WERI-Rb-1 (cell line): ENCODE measurements at regions not wholly inside any gene's neighbourhood (a gene's known extent, or its start where the extent isn't known, plus 50 kb on each side); places are given as distances from the start of the nearest gene placed in this dataset.

ENCODE experiments used
- DNase-seq: peaks from one replicate; pipeline ENCODE4 v3.0.0-alpha.2; 2020
- H3K27ac ChIP-seq: fragments of 250-450 bp; sonication (Bioruptor Pico); 2 replicates; pipeline ENCODE4 v1.5.1; 2020; ENCODE audit warnings: mild to moderate bottlenecking, moderate library complexity
- H3K27me3 ChIP-seq: fragments of 250-450 bp; sonication (Bioruptor Pico); 2 replicates; pipeline ENCODE4 v1.5.1; 2021; ENCODE audit warnings: mild to moderate bottlenecking, low read depth, moderate library complexity; ENCODE audit not compliant: insufficient read depth, severe bottlenecking
- H3K36me3 ChIP-seq: fragments of 250-450 bp; sonication (Bioruptor Pico); 2 replicates; pipeline ENCODE4 v1.5.1; 2020; ENCODE audit warnings: mild to moderate bottlenecking, moderate library complexity
- H3K4me3 ChIP-seq: 2 replicates; pipeline ENCODE4 v1.5.1; 2011; ENCODE audit warnings: low read depth, mild to moderate bottlenecking, control low read depth, low read length
- H3K9me3 ChIP-seq: fragments of 250-450 bp; sonication (Bioruptor Pico); 2 replicates; pipeline ENCODE4 v1.5.1; 2021; ENCODE audit warnings: mild to moderate bottlenecking, moderate library complexity; ENCODE audit not compliant: severe bottlenecking
- TF ChIP-seq, protein P1 (sequence below): IDR thresholded peaks from 2 replicates; pipeline ENCODE4 v1.5.1; 2011; ENCODE audit warnings: low read depth, mild to moderate bottlenecking, control low read depth, inconsistent platforms, low read length

DNA sequence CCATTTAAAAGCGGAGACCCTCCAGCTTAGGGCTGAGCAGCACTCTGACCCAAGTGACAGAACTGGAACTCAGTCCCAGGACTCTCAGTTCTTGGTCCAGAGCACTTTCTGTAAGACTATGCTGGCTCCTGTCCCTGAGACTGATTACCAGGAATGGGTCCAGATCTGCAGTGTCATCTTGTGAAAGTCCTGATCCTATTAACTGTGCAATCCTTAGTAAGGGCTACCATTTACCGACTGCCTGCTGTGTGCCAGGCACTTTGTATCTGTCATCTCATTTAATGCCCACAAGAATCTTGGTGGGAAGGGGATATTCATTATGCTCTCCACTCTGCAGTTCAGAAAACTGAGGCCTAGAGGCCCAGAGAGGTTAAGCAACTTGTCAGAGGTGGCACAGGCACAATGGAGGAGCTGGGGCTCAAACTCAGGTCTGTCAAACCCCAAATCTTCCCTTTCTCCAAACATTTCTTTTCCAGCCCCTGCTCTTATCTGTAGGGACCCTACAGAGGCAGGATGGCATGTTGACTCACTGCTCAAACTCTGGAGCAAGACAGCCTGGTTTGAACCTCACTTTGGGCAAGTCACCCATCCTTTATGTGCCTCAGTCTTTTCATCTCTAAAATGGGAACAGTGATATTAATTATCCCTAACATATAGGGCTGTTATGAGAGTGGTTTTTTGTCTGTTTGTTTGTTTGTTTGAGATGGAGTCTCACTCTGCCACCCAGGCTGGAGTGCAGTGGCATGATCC lies 57.6 kb upstream of the IFNLR1 start:
- TF ChIP-seq, protein P1, sequence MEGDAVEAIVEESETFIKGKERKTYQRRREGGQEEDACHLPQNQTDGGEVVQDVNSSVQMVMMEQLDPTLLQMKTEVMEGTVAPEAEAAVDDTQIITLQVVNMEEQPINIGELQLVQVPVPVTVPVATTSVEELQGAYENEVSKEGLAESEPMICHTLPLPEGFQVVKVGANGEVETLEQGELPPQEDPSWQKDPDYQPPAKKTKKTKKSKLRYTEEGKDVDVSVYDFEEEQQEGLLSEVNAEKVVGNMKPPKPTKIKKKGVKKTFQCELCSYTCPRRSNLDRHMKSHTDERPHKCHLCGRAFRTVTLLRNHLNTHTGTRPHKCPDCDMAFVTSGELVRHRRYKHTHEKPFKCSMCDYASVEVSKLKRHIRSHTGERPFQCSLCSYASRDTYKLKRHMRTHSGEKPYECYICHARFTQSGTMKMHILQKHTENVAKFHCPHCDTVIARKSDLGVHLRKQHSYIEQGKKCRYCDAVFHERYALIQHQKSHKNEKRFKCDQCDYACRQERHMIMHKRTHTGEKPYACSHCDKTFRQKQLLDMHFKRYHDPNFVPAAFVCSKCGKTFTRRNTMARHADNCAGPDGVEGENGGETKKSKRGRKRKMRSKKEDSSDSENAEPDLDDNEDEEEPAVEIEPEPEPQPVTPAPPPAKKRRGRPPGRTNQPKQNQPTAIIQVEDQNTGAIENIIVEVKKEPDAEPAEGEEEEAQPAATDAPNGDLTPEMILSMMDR: no peak
- no peak for DNase-seq
- no peak overlapping the region for H3K27ac ChIP-seq
- H3K36me3 ChIP-seq: no peaks in the 10 kb centered on the region
- no peaks in the 10 kb centered on the region for H3K27me3 ChIP-seq
- H3K9me3 ChIP-seq: no peaks in the 10 kb centered on the region
- no peak overlapping the region for H3K4me3 ChIP-seq

DNA sequence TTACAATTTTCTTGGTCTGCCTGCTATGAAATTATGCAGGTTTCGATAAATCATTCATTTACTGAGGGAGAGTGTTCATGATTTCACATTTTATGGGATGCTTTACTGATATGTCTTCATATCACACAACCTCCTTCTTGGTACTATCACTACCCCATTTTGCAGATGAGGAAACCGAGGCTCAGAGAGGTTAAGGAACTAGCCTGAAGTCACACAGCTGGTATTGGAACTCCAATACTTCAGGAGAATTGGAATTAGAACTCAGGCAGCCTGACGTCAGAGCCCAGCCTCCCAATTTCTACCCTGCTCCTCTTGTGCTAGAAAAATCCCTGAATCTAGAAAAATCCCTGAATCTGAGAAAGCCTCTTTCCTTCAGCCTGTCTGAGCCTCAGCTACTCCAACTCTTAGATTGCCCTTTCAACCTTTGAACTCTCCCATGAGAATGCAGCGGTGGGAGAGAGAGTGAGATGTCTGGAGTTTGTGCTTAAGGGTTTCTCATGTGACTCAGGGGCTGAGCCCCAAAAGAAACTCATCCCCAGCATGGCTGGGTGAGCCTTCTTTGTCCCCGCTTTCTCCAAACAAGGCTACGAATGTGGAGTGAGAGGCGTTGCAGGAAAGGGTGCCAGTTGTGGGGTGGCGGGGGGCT lies 50.8 kb upstream of the IFNLR1 start:
- Histone ChIP-seq H3K27me3 (no peaks in the 10 kb centered on the region), H3K4me3 (no peak overlapping the region), H3K27ac (no peak overlapping the region), H3K36me3 (no peaks in the 10 kb centered on the region), H3K9me3 (no peaks in the 10 kb centered on the region)
- DNase-seq: no peak
- TF ChIP-seq, protein P1: no peak

DNA sequence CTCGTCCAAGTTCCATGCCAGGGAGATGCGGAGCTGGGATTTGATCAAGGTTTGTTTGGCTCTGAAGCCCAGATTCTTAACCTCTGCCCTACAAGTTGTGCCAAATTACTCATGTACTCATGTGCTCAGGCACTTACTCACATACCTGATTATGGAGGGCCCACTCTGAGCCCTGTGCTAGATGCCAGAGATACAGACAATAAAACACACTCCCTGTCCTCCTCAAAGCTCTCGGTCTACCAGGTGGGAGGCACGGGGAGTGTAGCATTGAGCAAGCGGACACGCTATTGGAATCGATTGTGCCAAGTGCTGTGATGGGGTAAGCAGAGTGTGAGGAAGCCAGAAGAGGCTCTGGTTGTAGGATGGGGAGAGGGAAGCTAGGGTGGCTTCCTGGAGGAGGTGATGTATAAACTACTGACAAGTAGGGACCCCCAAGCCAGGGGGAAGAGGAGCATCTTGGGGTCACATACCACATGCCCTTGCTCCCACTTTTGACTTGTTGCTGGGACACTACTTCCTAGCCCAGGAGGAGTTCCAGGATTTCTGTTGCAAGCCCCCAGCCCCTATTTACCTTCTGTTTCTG lies 49.8 kb upstream of the IFNLR1 start:
- no peak for DNase-seq

More for the DNA sequence above, 49.8 kb upstream of the IFNLR1 start:
- Histone ChIP-seq H3K27me3 (no peaks in the 10 kb centered on the region), H3K4me3 (no peak overlapping the region), H3K36me3 (no peaks in the 10 kb centered on the region), H3K9me3 (no peaks in the 10 kb centered on the region), H3K27ac (no peak overlapping the region)
- TF ChIP-seq, protein P1: no peak
